Lung (tissue), 11 donors: ENCODE measurements at regions not wholly inside any gene's neighbourhood (a gene's known extent, or its start where the extent isn't known, plus 50 kb on each side); places are given as distances from the start of the nearest gene placed in this dataset.

Experiments used
- ATAC-seq: fragments of 200-7000 bp; cut with Tn5 transposase; one replicate; pipeline ENCODE4 v1.9.1; 2020; ENCODE audit warnings: moderate number of reproducible peaks; ENCODE audit not compliant: insufficient read depth, low FRiP score
- DNase-seq, 3 donors: peaks; one replicate each; pipeline ENCODE4 v3.0.0-alpha.2; 2013 to 2017
- H3K27ac ChIP-seq, 2 donors: one replicate each; pipeline ENCODE4 v1.5.1; 2013; ENCODE audit warnings: mild to moderate bottlenecking in 2 of 2, moderate library complexity in 2 of 2, control low read depth in 1 of 2, inconsistent platforms in 1 of 2, low read depth in 1 of 2, low read length in 1 of 2
- H3K27me3 ChIP-seq, 3 donors: one replicate each; pipeline ENCODE4 v1.5.1; 2013; ENCODE audit warnings: low read length in 2 of 3; ENCODE audit not compliant: control insufficient read depth in 3 of 3, insufficient read depth in 3 of 3
- H3K36me3 ChIP-seq, 4 donors: one replicate each; pipeline ENCODE4 v1.5.1; 2013; ENCODE audit warnings: low read length in 4 of 4, mild to moderate bottlenecking in 1 of 4, moderate library complexity in 1 of 4; ENCODE audit not compliant: control insufficient read depth in 4 of 4, insufficient read depth in 4 of 4
- H3K4me1 ChIP-seq, 5 donors: one replicate each; pipeline ENCODE4 v1.5.1; 2013; ENCODE audit warnings: low read length in 5 of 5, mild to moderate bottlenecking in 2 of 5, moderate library complexity in 1 of 5; ENCODE audit not compliant: control insufficient read depth in 5 of 5, insufficient read depth in 5 of 5
- H3K4me3 ChIP-seq: one replicate; pipeline ENCODE4 v1.5.1; 2013; ENCODE audit warnings: mild to moderate bottlenecking, control low read depth, moderate library complexity
- H3K9ac ChIP-seq, 2 donors: one replicate each; pipeline ENCODE4 v1.5.1; 2013; ENCODE audit warnings: low read length in 2 of 2, control low read depth in 1 of 2; ENCODE audit not compliant: insufficient read depth in 1 of 2
- H3K9me3 ChIP-seq, 4 donors: one replicate each; pipeline ENCODE4 v1.5.1; 2013; ENCODE audit warnings: low read length in 3 of 4, mild to moderate bottlenecking in 1 of 4, moderate library complexity in 1 of 4; ENCODE audit not compliant: control insufficient read depth in 4 of 4, insufficient read depth in 3 of 4
- CTCF ChIP-seq: IDR thresholded peaks from 2 replicates; pipeline ENCODE4 v1.5.1; 2012; ENCODE audit warnings: mild to moderate bottlenecking; ENCODE audit errors: control extremely low read depth, extremely low read depth
- WGBS, 2 donors: extraction: QIAGEN DNeasy Blood & Tissue Kit; methylation state at CpG; one replicate each; pipeline ENCODE4 v1.1.7; 2013; 5-methylcytosine and 5-hydroxymethylcytosine counted together
- donor health status: control.
- donor health status: control.
- donor health status: Bipolar disorder and iron deficiency.
- donor health status: healthy.
- donor health status: DM: yes; HTN: yes; CAD: no.

GRCh38 chr18:42392416-42392815 is 437.4 kb downstream of the PIK3C3 start:
- no peak for TF ChIP-seq CTCF
- WGBS, 2 donors, result 26 to 55% methylated on average over 1 of the region's 1 CpG
- no peak for ATAC-seq

GRCh38 chr18:42392926-42393325 is 437.9 kb downstream of the PIK3C3 start:
- DNase-seq, result no peak
- no peak for ATAC-seq
- no peak overlapping the region for H3K9ac ChIP-seq
- H3K27ac ChIP-seq, result no peak overlapping the region
- no peaks in the 10 kb centered on the region for H3K27me3 ChIP-seq
- WGBS, 2 donors, result 81 to 89% methylated on average over 3 of the region's 3 CpGs
- H3K36me3 ChIP-seq, result no peaks in the 10 kb centered on the region
- H3K9me3 ChIP-seq, result no peaks in the 10 kb centered on the region
- TF ChIP-seq CTCF, result no peak
- no peak overlapping the region for H3K4me3 ChIP-seq
- H3K4me1 ChIP-seq, result no peaks in the 10 kb centered on the region

More at GRCh38 chr18:42392416-42392815, 437.4 kb downstream of the PIK3C3 start:
- H3K27ac ChIP-seq, result no peak overlapping the region
- no peaks in the 10 kb centered on the region for H3K9me3 ChIP-seq
- H3K4me1 ChIP-seq, result no peaks in the 10 kb centered on the region
- no peak overlapping the region for H3K9ac ChIP-seq
- no peaks in the 10 kb centered on the region for H3K36me3 ChIP-seq
- no peaks in the 10 kb centered on the region for H3K27me3 ChIP-seq
- H3K4me3 ChIP-seq, result no peak overlapping the region
- no peak for DNase-seq

- H3K9me3 ChIP-seq, result no peaks in the 10 kb centered on the region
- no peaks in the 10 kb centered on the region for H3K36me3 ChIP-seq
- no peak for TF ChIP-seq CTCF
- ATAC-seq (no peak), DNase-seq (no peak)
- H3K4me1 ChIP-seq, result no peaks in the 10 kb centered on the region
- no peak overlapping the region for H3K9ac ChIP-seq
- H3K4me3 ChIP-seq, result no peak overlapping the region
- H3K27ac ChIP-seq, result no peak overlapping the region
- H3K27me3 ChIP-seq, result no peaks in the 10 kb centered on the region
These were observed 439.2 kb downstream of the PIK3C3 start for GRCh38 chr18:42394238-42394637.

- Histone ChIP-seq H3K9ac (no peak overlapping the region), H3K27me3 (no peaks in the 10 kb centered on the region), H3K4me3 (no peak overlapping the region), H3K4me1 (no peaks in the 10 kb centered on the region), H3K9me3 (no peaks in the 10 kb centered on the region), H3K36me3 (no peaks in the 10 kb centered on the region), H3K27ac (no peak overlapping the region)
- no peak for TF ChIP-seq CTCF
- WGBS, 2 donors, result 87 to 91% methylated on average over 4 of the region's 4 CpGs
- ATAC-seq (no peak), DNase-seq (no peak)
These were observed 446.2 kb downstream of the PIK3C3 start for GRCh38 chr18:42401131-42401673.
